ENCODE measurements at regions not wholly inside any gene's neighbourhood (a gene's known extent, or its start where the extent isn't known, plus 50 kb on each side); places are given as distances from the start of the nearest gene placed in this dataset.

GRCh38 chr10:83037653-83038052, 1101.7 kb upstream of the GHITM start:
- no peak for DNase-seq

DNA sequence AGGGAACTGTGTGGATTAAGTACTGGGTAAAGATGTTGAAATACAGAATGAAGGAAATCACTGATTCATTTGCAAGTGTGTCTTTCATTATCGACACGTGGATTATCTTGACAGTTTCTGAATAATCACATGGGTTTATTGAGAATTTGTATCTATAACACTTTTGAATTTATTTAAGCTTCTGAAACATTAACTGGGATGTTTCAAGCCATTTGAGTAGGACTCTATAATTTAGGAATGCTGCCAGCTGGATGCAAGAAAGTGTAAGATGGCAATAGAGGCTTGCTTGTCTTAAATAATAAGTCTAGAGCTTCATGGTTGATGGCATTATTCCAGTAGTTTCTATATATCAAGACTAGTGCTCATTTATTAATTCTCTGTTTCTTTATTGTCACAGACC, 1100.7 kb upstream of the GHITM start:
- DNase-seq: no peak

GRCh38 chr10:83045731-83046130, 1093.6 kb upstream of the GHITM start:
- DNase-seq: no peak

DNA sequence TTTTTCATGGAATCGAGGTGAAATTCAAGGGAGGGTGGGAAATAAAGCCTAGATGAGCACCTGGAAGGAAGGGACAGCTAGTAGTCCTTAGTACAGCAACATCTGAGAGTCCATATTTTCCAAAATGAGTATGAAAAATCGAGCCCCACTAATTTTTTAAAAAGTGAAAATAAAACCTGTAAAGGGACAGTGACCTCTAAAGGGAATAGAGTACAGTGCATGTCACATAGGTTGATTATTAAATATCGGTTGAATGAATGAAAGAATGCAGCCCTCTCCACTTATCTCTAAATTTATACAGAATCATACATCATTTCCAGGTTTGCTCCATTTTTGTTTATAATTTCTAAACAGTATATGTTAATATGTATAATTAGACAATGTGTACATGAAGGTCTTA, 1088.5 kb upstream of the GHITM start:
- DNase-seq: no peak

- DNase-seq: no peak
These were observed 1076.4 kb upstream of the GHITM start for GRCh38 chr10:83062871-83063270.

DNA sequence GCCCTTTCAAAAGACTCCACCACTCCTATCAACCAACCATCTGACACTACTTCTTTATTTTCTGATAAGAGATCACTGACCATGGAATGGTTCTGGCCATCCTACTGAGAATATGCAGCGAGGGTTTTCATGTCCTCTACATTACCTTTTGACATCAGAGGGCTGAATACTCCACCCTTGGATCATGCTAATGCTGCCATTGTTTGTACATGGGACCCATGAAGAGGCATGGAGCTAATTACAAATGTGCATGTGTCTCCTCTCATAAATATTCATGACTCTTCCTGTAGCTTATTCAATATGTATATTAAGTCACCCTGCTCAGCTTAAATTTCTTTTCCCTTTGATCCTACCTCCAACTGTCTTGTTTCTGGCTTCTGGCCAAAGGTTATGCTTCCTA, 1065.8 kb upstream of the GHITM start:
- DNase-seq: no peak

DNA sequence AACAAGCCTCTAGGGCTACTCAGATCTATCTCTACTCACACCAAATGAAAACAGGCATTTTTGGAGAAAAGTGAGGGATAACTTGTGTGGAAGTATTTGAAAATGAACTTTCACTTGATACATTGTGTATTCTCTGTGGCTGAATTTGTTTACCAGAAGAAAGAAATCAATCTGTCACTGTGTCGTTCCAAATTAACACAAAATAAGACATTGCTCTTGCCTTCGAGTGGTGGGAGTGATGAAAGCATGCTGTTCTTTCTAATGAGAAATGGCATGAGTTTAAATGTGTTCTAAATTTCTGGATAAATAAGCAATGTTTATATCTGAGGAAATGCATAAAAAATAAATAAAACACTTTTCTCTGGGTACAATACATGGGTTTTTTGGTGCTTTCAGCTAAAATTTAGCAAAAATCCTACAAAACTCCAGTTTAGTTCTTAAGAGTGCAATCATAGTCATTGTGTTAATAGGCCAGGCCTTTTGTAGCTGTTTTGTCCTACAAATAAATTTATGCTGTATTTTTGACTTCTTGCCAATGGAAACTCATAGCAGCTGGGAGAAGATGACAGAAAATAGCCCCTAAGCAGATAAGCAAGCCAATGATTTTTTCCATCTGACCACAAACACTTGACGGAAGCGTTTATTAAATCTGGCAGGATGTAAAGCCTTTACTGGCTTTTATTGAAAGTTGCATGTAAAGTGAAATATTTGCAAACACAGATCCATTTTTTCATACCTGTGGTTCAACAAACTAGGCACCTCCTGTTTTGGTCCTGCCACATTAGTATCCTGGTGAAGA, 1064.1 kb upstream of the GHITM start:
- DNase-seq: no peak

GRCh38 chr10:83075815-83076355, 1063.4 kb upstream of the GHITM start:
- no peak for DNase-seq

- DNase-seq: no peak
These were observed 1062.9 kb upstream of the GHITM start for GRCh38 chr10:83076443-83076842.

DNA sequence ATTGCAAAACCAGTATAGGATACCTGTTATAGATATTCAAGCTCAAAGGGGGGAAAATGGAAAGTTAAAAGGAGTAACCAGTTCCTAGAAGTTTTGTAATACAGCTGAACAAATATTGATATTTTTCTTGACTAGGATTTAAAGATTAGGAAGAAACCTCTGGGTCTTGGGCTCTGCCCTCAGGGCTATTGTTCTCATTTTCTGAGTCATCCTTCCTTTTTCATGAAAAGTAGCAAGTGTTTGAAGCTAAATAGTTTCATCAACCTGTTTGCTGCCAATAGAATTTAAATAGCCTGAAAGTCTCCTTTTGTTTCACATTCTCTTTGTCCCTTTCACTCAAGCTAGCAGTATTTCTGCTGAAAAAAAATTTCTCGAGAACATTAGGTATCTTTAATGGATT, 1061.1 kb upstream of the GHITM start:
- DNase-seq: no peak

GRCh38 chr10:83078645-83079044, 1060.7 kb upstream of the GHITM start:
- DNase-seq: no peak

GRCh38 chr10:83083831-83084230, 1055.5 kb upstream of the GHITM start:
- DNase-seq: no peak

- DNase-seq: no peak
These were observed 1050.0 kb upstream of the GHITM start for GRCh38 chr10:83089335-83089734.

DNA sequence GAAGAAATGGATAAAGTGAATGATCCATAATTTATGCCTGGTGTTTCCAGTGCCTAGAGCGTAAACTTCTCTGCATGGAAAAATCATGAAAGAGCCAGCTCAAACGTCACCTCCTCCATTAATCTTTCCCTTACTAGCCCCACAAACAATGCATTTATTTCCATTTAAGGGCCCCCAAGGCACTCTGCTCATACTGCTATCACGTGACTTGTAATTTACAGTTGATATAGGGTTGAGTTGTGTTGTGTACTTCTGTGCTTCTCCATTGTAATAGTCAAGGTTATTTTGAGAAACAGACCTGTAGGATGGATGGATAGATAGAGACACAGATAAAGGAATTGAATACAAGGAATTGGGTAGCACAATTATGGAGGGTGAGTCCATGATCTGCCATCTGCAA, 1034.7 kb upstream of the GHITM start:
- no peak for DNase-seq

- no peak for DNase-seq
These were observed 1030.6 kb upstream of the GHITM start for GRCh38 chr10:83108565-83109333.

- no peak for DNase-seq
These were observed 1020.0 kb upstream of the GHITM start for GRCh38 chr10:83119346-83119745.

- no peak for DNase-seq
These were observed 1017.0 kb upstream of the GHITM start for GRCh38 chr10:83122336-83122735.

GRCh38 chr10:83127942-83128575, 1011.2 kb upstream of the GHITM start:
- DNase-seq: no peak

- no peak for DNase-seq
These were observed 998.5 kb upstream of the GHITM start for GRCh38 chr10:83140811-83141210.

DNA sequence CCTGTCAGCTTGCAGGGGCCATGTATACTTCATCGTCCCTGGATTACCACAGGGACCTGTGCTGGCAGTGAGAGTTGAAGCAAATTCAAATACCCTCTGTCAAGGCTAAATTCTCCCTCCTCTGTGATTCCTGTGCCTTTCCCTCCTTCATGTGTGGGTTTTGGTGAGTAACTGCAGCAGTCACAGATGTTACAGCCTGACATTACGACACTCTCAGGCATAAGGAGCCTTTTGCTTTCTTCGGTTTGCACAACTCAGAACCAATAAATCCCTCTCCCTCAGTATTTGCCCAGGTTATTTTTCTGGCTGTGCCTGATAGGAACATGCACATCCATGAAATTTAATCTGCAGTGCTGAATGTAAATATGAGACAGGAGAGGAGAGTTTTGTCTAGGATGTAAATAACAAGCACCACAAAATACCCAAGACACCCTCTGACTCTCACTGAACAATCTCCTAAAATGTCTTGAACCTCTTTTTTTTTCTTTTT, 997.2 kb upstream of the GHITM start:
- DNase-seq: no peak

GRCh38 chr10:83144461-83144860, 994.8 kb upstream of the GHITM start:
- DNase-seq: no peak

DNA sequence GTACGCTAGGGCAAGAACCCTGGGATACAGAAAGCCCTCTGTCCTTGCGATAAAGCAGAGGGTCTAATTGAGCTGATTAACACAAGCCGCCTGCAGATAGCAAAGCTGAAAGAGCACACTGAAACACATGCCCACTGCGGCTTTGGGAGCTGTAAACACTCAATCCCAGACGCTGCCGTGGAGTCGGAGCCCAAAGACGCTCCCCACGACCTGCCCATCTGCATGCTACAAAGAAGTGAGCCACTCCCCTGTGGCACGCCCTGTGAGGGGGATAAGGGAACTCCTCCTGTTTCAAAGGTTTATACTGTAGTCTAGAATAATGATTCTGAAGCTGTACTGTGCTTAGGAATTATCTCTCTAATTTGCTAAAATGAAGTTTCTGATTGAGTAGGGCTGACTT, 985.6 kb upstream of the GHITM start:
- no peak for DNase-seq

DNA sequence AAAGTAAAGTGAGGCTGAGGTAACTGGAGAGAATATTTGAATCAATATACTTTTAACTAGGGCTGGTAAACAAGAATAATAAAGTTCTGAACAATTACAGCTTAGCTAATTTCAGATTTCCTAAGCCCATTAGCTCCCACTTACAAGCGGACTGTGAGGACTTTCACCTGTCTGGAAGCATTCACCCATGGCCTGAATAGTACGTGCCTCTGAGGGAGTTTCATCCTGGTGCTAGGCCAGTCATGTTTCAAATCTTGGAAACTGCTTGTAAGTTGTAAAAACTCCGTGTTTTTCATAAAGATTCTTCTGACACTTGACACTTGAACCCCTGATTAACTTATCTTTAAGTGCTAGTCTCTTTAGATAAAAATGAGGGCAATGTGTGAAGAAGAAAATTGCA, 975.2 kb upstream of the GHITM start:
- DNase-seq: no peak

- DNase-seq: no peak
These were observed 974.0 kb upstream of the GHITM start for GRCh38 chr10:83165265-83165664.
